ENCODE measurements at regions not wholly inside any gene's neighbourhood (a gene's known extent, or its start where the extent isn't known, plus 50 kb on each side); places are given as distances from the start of the nearest gene placed in this dataset.

GRCh38 chr7:117979954-117980497 lies 106.8 kb upstream of the CTTNBP2 start:
- no peak overlapping the region for H3K4me3 ChIP-seq
- H3K36me3 ChIP-seq (ENCODE audit: control insufficient read depth in 4 of 4, insufficient read depth in 4 of 4, low read length in 4 of 4) = no peaks in the 10 kb centered on the region
- H3K27me3 ChIP-seq (ENCODE audit: control insufficient read depth in 3 of 3, insufficient read depth in 3 of 3, low read length in 2 of 3) = no peaks in the 10 kb centered on the region
- TF ChIP-seq CTCF (IDR thresholded peaks at IDR 0.05; ENCODE audit: control extremely low read depth, extremely low read depth) = no peak
- no peak overlapping the region for H3K9ac ChIP-seq (ENCODE audit: insufficient read depth in 1 of 2, low read length in 2 of 2)
- H3K27ac ChIP-seq (ENCODE audit: low read depth in 1 of 2, low read length in 1 of 2) = no peak overlapping the region
- 79 to 83% methylated on average over 4 of the region's 4 CpGs for WGBS, 2 donors
- DNase-seq = no peak
- H3K9me3 ChIP-seq (ENCODE audit: control insufficient read depth in 4 of 4, insufficient read depth in 3 of 4, low read length in 3 of 4) = no peaks in the 10 kb centered on the region
- no peak for ATAC-seq (ENCODE audit: insufficient read depth, low FRiP score)
- peaks cover 0 to 31% (median 13%) of the 10 kb centered on the region in 5 donors for H3K4me1 ChIP-seq (ENCODE audit: control insufficient read depth in 5 of 5, insufficient read depth in 5 of 5, low read length in 5 of 5)

- no peaks in the 10 kb centered on the region for H3K9me3 ChIP-seq (ENCODE audit: control insufficient read depth in 4 of 4, insufficient read depth in 3 of 4, low read length in 3 of 4)
- H3K36me3 ChIP-seq (ENCODE audit: control insufficient read depth in 4 of 4, insufficient read depth in 4 of 4, low read length in 4 of 4) = no peaks in the 10 kb centered on the region
- no peak for TF ChIP-seq CTCF (IDR thresholded peaks at IDR 0.05; ENCODE audit: control extremely low read depth, extremely low read depth)
- H3K27ac ChIP-seq (ENCODE audit: low read depth in 1 of 2, low read length in 1 of 2) = no peak overlapping the region
- peak in 1 of 3 donors; percentile 26 for DNase-seq
- no peak overlapping the region for H3K4me3 ChIP-seq
- peaks cover 0 to 15% (median 5%) of the 10 kb centered on the region in 5 donors for H3K4me1 ChIP-seq (ENCODE audit: control insufficient read depth in 5 of 5, insufficient read depth in 5 of 5, low read length in 5 of 5)
- H3K9ac ChIP-seq (ENCODE audit: insufficient read depth in 1 of 2, low read length in 2 of 2) = no peak overlapping the region
- no peak for ATAC-seq (ENCODE audit: insufficient read depth, low FRiP score)
- H3K27me3 ChIP-seq (ENCODE audit: control insufficient read depth in 3 of 3, insufficient read depth in 3 of 3, low read length in 2 of 3) = no peaks in the 10 kb centered on the region
- 43 to 49% methylated on average over 11 of the region's 11 CpGs for WGBS, 2 donors
Observed at GRCh38 chr7:117982071-117983055, 109.1 kb upstream of the CTTNBP2 start.

- H3K27me3 ChIP-seq (ENCODE audit: control insufficient read depth in 3 of 3, insufficient read depth in 3 of 3, low read length in 2 of 3) = no peaks in the 10 kb centered on the region
- H3K4me1 ChIP-seq (ENCODE audit: control insufficient read depth in 5 of 5, insufficient read depth in 5 of 5, low read length in 5 of 5) = peaks cover 0 to 15% (median 5%) of the 10 kb centered on the region in 5 donors
- no peak for TF ChIP-seq CTCF (IDR thresholded peaks at IDR 0.05; ENCODE audit: control extremely low read depth, extremely low read depth)
- H3K9ac ChIP-seq (ENCODE audit: insufficient read depth in 1 of 2, low read length in 2 of 2) = no peak overlapping the region
- no peaks in the 10 kb centered on the region for H3K9me3 ChIP-seq (ENCODE audit: control insufficient read depth in 4 of 4, insufficient read depth in 3 of 4, low read length in 3 of 4)
- WGBS, 2 donors = 82 to 91% methylated on average over 2 of the region's 2 CpGs
- DNase-seq (peak in 2 of 3 donors; percentile 46 to 80), ATAC-seq (ENCODE audit: insufficient read depth, low FRiP score) (peak; percentile 21)
- no peak overlapping the region for H3K27ac ChIP-seq (ENCODE audit: low read depth in 1 of 2, low read length in 1 of 2)
- no peak overlapping the region for H3K4me3 ChIP-seq
- no peaks in the 10 kb centered on the region for H3K36me3 ChIP-seq (ENCODE audit: control insufficient read depth in 4 of 4, insufficient read depth in 4 of 4, low read length in 4 of 4)
Observed at GRCh38 chr7:117986645-117987269, 113.5 kb upstream of the CTTNBP2 start.

All from lung (tissue), 11 donors.